GM12891 (cell line): ENCODE measurements at regions not wholly inside any gene's neighbourhood (a gene's known extent, or its start where the extent isn't known, plus 50 kb on each side); places are given as distances from the start of the nearest gene placed in this dataset.

ENCODE experiments used
- POLR2A ChIP-seq: IDR thresholded peaks from 2 replicates; pipeline ENCODE4 v1.6.1; 2011; ENCODE audit warnings: low read depth, low read length, control low read depth
- POLR2AphosphoS5 ChIP-seq: IDR thresholded peaks from 2 replicates; pipeline ENCODE4 v1.6.1; 2011; ENCODE audit warnings: low read depth, low read length, control low read depth
- POU2F2 ChIP-seq: IDR thresholded peaks from 2 replicates; pipeline ENCODE4 v1.6.1; 2011; ENCODE audit warnings: low read depth, mild to moderate bottlenecking, control low read depth, low read length, moderate library complexity
- SPI1 ChIP-seq: IDR thresholded peaks from 2 replicates; pipeline ENCODE4 v1.6.1; 2011; ENCODE audit warnings: low read depth, low read length, control low read depth
- TAF1 ChIP-seq: IDR thresholded peaks from 2 replicates; pipeline ENCODE4 v1.6.1; 2011; ENCODE audit warnings: low read depth, low read length, control low read depth

DNA sequence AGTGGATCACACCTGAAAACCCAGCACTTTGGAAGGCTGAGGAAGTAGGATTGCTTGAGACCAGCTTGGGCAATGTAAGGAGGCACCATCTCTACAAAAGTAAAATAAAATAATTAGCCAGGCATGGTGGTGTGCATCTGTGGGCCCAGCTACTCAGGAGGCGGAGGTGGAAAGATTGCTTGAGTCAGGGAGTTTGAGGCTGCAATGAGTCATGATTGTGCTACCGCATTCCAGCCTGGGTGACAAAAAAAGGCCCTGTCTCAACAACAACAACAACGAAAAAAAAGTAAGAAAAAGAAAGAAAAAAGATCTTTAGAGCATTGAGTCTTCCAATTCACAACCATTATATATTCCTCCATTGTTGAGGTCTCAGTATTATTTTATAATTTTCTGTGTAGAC lies 192.4 kb upstream of the DPH6 start:
- no peak for TF ChIP-seq POLR2AphosphoS5
- TF ChIP-seq POLR2A = no peak
- TF ChIP-seq SPI1 = no peak
- TF ChIP-seq POU2F2 = no peak
- TF ChIP-seq TAF1 = no peak
